ENCODE measurements at regions not wholly inside any gene's neighbourhood (a gene's known extent, or its start where the extent isn't known, plus 50 kb on each side); places are given as distances from the start of the nearest gene placed in this dataset.

- no peak for TF ChIP-seq NFIC (IDR thresholded peaks at IDR 0.05)
- TF ChIP-seq, protein P1, sequence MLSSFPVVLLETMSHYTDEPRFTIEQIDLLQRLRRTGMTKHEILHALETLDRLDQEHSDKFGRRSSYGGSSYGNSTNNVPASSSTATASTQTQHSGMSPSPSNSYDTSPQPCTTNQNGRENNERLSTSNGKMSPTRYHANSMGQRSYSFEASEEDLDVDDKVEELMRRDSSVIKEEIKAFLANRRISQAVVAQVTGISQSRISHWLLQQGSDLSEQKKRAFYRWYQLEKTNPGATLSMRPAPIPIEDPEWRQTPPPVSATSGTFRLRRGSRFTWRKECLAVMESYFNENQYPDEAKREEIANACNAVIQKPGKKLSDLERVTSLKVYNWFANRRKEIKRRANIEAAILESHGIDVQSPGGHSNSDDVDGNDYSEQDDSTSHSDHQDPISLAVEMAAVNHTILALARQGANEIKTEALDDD (IDR thresholded peaks at IDR 0.05), result no peak
- TF ChIP-seq, protein P2, sequence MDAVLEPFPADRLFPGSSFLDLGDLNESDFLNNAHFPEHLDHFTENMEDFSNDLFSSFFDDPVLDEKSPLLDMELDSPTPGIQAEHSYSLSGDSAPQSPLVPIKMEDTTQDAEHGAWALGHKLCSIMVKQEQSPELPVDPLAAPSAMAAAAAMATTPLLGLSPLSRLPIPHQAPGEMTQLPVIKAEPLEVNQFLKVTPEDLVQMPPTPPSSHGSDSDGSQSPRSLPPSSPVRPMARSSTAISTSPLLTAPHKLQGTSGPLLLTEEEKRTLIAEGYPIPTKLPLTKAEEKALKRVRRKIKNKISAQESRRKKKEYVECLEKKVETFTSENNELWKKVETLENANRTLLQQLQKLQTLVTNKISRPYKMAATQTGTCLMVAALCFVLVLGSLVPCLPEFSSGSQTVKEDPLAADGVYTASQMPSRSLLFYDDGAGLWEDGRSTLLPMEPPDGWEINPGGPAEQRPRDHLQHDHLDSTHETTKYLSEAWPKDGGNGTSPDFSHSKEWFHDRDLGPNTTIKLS (IDR thresholded peaks at IDR 0.05; ENCODE audit: borderline replicate concordance, low read depth), result no peak
Measured at GRCh38 chr7:124667312-124668153, 98.1 kb downstream of the GPR37 start (continued).

- Histone ChIP-seq H3K36me3 (ENCODE audit: control insufficient read depth, insufficient read depth, low read length) (no peaks in the 10 kb centered on the region), H2AFZ (ENCODE audit: low read depth, low read length) (no peak overlapping the region), H4K20me1 (replicated peaks; ENCODE audit: control insufficient read depth, insufficient read depth, low read length) (no peaks in the 10 kb centered on the region), H3K27ac (ENCODE audit: extremely low read depth, low read depth, low read length) (no peak overlapping the region), H3K79me2 (ENCODE audit: control insufficient read depth, insufficient read depth, low read length) (no peaks in the 10 kb centered on the region), H3K4me1 (replicated peaks in 1 of 2; ENCODE audit: control insufficient read depth in 2 of 2, insufficient read depth in 2 of 2, low read length in 2 of 2) (no peaks in the 10 kb centered on the region), H3K4me3 (no peak overlapping the region), H3K9ac (ENCODE audit: insufficient read depth in 1 of 2, low read depth in 2 of 2, low read length in 2 of 2) (no peak overlapping the region), H3K9me1 (ENCODE audit: control insufficient read depth, insufficient read depth, low read length) (no peaks in the 10 kb centered on the region), H3K9me3 (replicated peaks; ENCODE audit: control insufficient read depth, insufficient read depth, low read depth, low read length) (no peaks in the 10 kb centered on the region), H3K27me3 (ENCODE audit: control insufficient read depth in 2 of 2, insufficient read depth in 2 of 2, low read length in 2 of 2) (no peaks in the 10 kb centered on the region), H3K4me2 (ENCODE audit: insufficient read depth, low read length) (no peak overlapping the region)
- in situ Hi-C loops (cut with MboI) (no loop called here), intact Hi-C loops (cut with micrococcal nuclease) (no loop called here)
- BruUV-seq (replicated peaks), result no TSS peak
- no peak for ATAC-seq
- CTCF ChIA-PET (ENCODE audit: low intra/inter-chr PET ratio), result no interaction called here
- no peak for FAIRE-seq
- TF ChIP-seq NELFE (IDR thresholded peaks at IDR 0.05; ENCODE audit: insufficient read depth, insufficient read length), result no peak
- POLR2A ChIA-PET, result no interaction called here
- no peak for DNase-seq (ENCODE audit: extremely low read depth in 1 of 4, low spot score in 3 of 4)
Measured at GRCh38 chr7:124662937-124663336, 102.7 kb downstream of the GPR37 start.

Measured in K562 (cell line).